ENCODE measurements at regions not wholly inside any gene's neighbourhood (a gene's known extent, or its start where the extent isn't known, plus 50 kb on each side); places are given as distances from the start of the nearest gene placed in this dataset.

- no peak overlapping the region for H2AFZ ChIP-seq (ENCODE audit: low read depth)
- H3K9me2 ChIP-seq = no peaks in the 10 kb centered on the region
- no peak overlapping the region for H3K9ac ChIP-seq
- no peak for TF ChIP-seq FOXM1 (IDR thresholded peaks at IDR 0.05; ENCODE audit: low read depth)
- no peak for TF ChIP-seq MEF2A (IDR thresholded peaks at IDR 0.05; ENCODE audit: borderline replicate concordance, low read depth)
- no peak for TF ChIP-seq FOXJ3 (CRISPR knock-in tag; IDR thresholded peaks at IDR 0.05)
- TF ChIP-seq EZH2phosphoT487 (IDR thresholded peaks at IDR 0.05; ENCODE audit: borderline replicate concordance, low read depth) = no peak
- TF ChIP-seq SMC3 (IDR thresholded peaks at IDR 0.05; ENCODE audit: low read depth, low read length) = no peak
- TF ChIP-seq, protein P1, sequence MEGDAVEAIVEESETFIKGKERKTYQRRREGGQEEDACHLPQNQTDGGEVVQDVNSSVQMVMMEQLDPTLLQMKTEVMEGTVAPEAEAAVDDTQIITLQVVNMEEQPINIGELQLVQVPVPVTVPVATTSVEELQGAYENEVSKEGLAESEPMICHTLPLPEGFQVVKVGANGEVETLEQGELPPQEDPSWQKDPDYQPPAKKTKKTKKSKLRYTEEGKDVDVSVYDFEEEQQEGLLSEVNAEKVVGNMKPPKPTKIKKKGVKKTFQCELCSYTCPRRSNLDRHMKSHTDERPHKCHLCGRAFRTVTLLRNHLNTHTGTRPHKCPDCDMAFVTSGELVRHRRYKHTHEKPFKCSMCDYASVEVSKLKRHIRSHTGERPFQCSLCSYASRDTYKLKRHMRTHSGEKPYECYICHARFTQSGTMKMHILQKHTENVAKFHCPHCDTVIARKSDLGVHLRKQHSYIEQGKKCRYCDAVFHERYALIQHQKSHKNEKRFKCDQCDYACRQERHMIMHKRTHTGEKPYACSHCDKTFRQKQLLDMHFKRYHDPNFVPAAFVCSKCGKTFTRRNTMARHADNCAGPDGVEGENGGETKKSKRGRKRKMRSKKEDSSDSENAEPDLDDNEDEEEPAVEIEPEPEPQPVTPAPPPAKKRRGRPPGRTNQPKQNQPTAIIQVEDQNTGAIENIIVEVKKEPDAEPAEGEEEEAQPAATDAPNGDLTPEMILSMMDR (IDR thresholded peaks at IDR 0.05) = no peak
- TF ChIP-seq NRF1 (IDR thresholded peaks at IDR 0.05; ENCODE audit: low read depth, low read length) = no peak
- TF ChIP-seq USF2 (IDR thresholded peaks at IDR 0.05; ENCODE audit: borderline replicate concordance, low read depth, low read length) = no peak
- TF ChIP-seq EP300 (IDR thresholded peaks at IDR 0.05; ENCODE audit: borderline replicate concordance in 1 of 2, low read depth in 1 of 2, low read length in 1 of 2) = no peak
- no peak for TF ChIP-seq RFX5 (IDR thresholded peaks at IDR 0.05; ENCODE audit: low read length)
- TF ChIP-seq, protein P2, sequence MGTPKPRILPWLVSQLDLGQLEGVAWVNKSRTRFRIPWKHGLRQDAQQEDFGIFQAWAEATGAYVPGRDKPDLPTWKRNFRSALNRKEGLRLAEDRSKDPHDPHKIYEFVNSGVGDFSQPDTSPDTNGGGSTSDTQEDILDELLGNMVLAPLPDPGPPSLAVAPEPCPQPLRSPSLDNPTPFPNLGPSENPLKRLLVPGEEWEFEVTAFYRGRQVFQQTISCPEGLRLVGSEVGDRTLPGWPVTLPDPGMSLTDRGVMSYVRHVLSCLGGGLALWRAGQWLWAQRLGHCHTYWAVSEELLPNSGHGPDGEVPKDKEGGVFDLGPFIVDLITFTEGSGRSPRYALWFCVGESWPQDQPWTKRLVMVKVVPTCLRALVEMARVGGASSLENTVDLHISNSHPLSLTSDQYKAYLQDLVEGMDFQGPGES (IDR thresholded peaks at IDR 0.05; ENCODE audit: low read depth, low read length) = no peak
- no peak for TF ChIP-seq NFIC (IDR thresholded peaks at IDR 0.05; ENCODE audit: borderline replicate concordance)
- no peak for TF ChIP-seq MXI1 (IDR thresholded peaks at IDR 0.05; ENCODE audit: low read depth, low read length)
- no peak for TF ChIP-seq FOSL2 (IDR thresholded peaks at IDR 0.05; ENCODE audit: borderline replicate concordance, low read depth)
- no peak for TF ChIP-seq CHD2 (IDR thresholded peaks at IDR 0.05; ENCODE audit: low read length, partially characterized antibody)
- TF ChIP-seq TEAD4 (IDR thresholded peaks at IDR 0.05; ENCODE audit: borderline replicate concordance, insufficient read depth) = no peak
- no peak for TF ChIP-seq SIN3A (IDR thresholded peaks at IDR 0.05; ENCODE audit: borderline replicate concordance, low read depth, low read length)
- TF ChIP-seq, protein P3, sequence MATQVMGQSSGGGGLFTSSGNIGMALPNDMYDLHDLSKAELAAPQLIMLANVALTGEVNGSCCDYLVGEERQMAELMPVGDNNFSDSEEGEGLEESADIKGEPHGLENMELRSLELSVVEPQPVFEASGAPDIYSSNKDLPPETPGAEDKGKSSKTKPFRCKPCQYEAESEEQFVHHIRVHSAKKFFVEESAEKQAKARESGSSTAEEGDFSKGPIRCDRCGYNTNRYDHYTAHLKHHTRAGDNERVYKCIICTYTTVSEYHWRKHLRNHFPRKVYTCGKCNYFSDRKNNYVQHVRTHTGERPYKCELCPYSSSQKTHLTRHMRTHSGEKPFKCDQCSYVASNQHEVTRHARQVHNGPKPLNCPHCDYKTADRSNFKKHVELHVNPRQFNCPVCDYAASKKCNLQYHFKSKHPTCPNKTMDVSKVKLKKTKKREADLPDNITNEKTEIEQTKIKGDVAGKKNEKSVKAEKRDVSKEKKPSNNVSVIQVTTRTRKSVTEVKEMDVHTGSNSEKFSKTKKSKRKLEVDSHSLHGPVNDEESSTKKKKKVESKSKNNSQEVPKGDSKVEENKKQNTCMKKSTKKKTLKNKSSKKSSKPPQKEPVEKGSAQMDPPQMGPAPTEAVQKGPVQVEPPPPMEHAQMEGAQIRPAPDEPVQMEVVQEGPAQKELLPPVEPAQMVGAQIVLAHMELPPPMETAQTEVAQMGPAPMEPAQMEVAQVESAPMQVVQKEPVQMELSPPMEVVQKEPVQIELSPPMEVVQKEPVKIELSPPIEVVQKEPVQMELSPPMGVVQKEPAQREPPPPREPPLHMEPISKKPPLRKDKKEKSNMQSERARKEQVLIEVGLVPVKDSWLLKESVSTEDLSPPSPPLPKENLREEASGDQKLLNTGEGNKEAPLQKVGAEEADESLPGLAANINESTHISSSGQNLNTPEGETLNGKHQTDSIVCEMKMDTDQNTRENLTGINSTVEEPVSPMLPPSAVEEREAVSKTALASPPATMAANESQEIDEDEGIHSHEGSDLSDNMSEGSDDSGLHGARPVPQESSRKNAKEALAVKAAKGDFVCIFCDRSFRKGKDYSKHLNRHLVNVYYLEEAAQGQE (IDR thresholded peaks at IDR 0.05; ENCODE audit: low read depth, low read length) = no peak
- no peaks in the 10 kb centered on the region for H3K36me3 ChIP-seq (replicated peaks in 1 of 2; ENCODE audit: control insufficient read depth in 1 of 2, insufficient read depth in 2 of 2, low read length in 1 of 2)
- no peaks in the 10 kb centered on the region for H3K79me2 ChIP-seq (ENCODE audit: insufficient read depth)
- no peak overlapping the region for H3K27ac ChIP-seq (ENCODE audit: low read depth in 2 of 2, low read length in 1 of 2)
- no peak for DNase-seq
- H3K4me2 ChIP-seq = no peak overlapping the region
- POLR2A ChIA-PET = no interaction called here
- H4K20me1 ChIP-seq (ENCODE audit: insufficient read depth) = no peaks in the 10 kb centered on the region
- H3K27me3 ChIP-seq (ENCODE audit: insufficient read depth) = no peaks in the 10 kb centered on the region
- 17% methylated on average over 1 of the region's 1 CpG for WGBS (ENCODE audit: low lambda C conversion rate)
- no peak overlapping the region for H3K4me3 ChIP-seq (ENCODE audit: low read depth in 2 of 2, low read length in 1 of 2)
- no peaks in the 10 kb centered on the region for H3K9me3 ChIP-seq
- CTCF ChIA-PET = no interaction called here
- no peaks in the 10 kb centered on the region for H3F3A ChIP-seq (replicated peaks; ENCODE audit: insufficient read depth)
- H3K4me1 ChIP-seq (ENCODE audit: control insufficient read depth in 1 of 2, insufficient read depth in 2 of 2, low read depth in 1 of 2, low read length in 1 of 2) = peaks cover 0 to 9% of the 10 kb centered on the region in 2 experiments; a peak in 2 of 4 replicates
Observed at GRCh38 chr14:58875613-58876012, 237.9 kb downstream of the DACT1 start.
